MM.1S (cell line): ENCODE measurements at regions not wholly inside any gene's neighbourhood (a gene's known extent, or its start where the extent isn't known, plus 50 kb on each side); places are given as distances from the start of the nearest gene placed in this dataset.

Source experiments
- DNase-seq: peaks from one replicate; pipeline ENCODE4 v3.0.0-alpha.2; 2015
- H2AFZ ChIP-seq: fragments of 300-600 bp; sonication (generic); 2 replicates; pipeline ENCODE4 v1.6.0; 2016; ENCODE audit warnings: antibody characterized with exemption, low read length
- H3F3A ChIP-seq: fragments of 300-600 bp; sonication (generic); 2 replicates; pipeline ENCODE4 v1.6.1; 2016; ENCODE audit warnings: mild to moderate bottlenecking, antibody characterized with exemption, low read length, moderate library complexity, mixed read lengths; ENCODE audit not compliant: insufficient read depth
- H3K27ac ChIP-seq: fragments of 300-600 bp; sonication (generic); 2 replicates; pipeline ENCODE4 v1.5.1; 2016; ENCODE audit warnings: mild to moderate bottlenecking, low read length
- H3K27me3 ChIP-seq: fragments of 300-600 bp; sonication (generic); replicated peaks from 2 replicates; pipeline ENCODE4 v1.6.0; 2016; ENCODE audit warnings: low read length; ENCODE audit not compliant: insufficient read depth
- H3K36me3 ChIP-seq: fragments of 300-600 bp; sonication (generic); replicated peaks from 2 replicates; pipeline ENCODE4 v1.6.1; 2016; ENCODE audit warnings: mild to moderate bottlenecking, low read length, mixed read lengths; ENCODE audit not compliant: insufficient read depth
- H3K4me1 ChIP-seq: fragments of 300-600 bp; sonication (generic); 2 replicates; pipeline ENCODE4 v1.6.1; 2016; ENCODE audit warnings: low read length, mixed read lengths
- H3K4me2 ChIP-seq: fragments of 300-600 bp; sonication (generic); 2 replicates; pipeline ENCODE4 v1.6.0; 2016; ENCODE audit warnings: low read depth, low read length
- H3K4me3 ChIP-seq: fragments of 300-600 bp; sonication (generic); 2 replicates; pipeline ENCODE4 v1.5.1; 2016; ENCODE audit warnings: low read length, mixed read lengths
- H3K79me2 ChIP-seq: fragments of 300-600 bp; sonication (generic); 2 replicates; pipeline ENCODE4 v1.6.1; 2016; ENCODE audit warnings: mixed run types, low read length, mixed read lengths
- H3K9ac ChIP-seq: fragments of 300-600 bp; sonication (generic); 2 replicates; pipeline ENCODE4 v1.6.1; 2016; ENCODE audit warnings: low read length, mixed read lengths
- H3K9me2 ChIP-seq: fragments of 300-600 bp; sonication (generic); replicated peaks from 2 replicates; pipeline ENCODE4 v1.6.1; 2016; ENCODE audit warnings: mild to moderate bottlenecking, low read length, mixed read lengths; ENCODE audit not compliant: insufficient read depth
- H3K9me3 ChIP-seq: fragments of 300-600 bp; sonication (generic); replicated peaks from 2 replicates; pipeline ENCODE4 v1.6.1; 2016; ENCODE audit warnings: mild to moderate bottlenecking, low read length, mixed read lengths; ENCODE audit not compliant: insufficient read depth
- H4K20me1 ChIP-seq: fragments of 300-600 bp; sonication (generic); 2 replicates; pipeline ENCODE4 v1.6.1; 2016; ENCODE audit warnings: mild to moderate bottlenecking, low read length, moderate library complexity, mixed read lengths; ENCODE audit not compliant: insufficient read depth
- EZH2 ChIP-seq: fragments of 300-600 bp; sonication (generic); optimal IDR thresholded peaks from 2 replicates; pipeline ENCODE3; 2017; ENCODE audit warnings: low read depth, mild to moderate bottlenecking, antibody characterized with exemption, low read length, mixed read lengths
- EZH2phosphoT487 ChIP-seq: fragments of 300-600 bp; sonication (generic); IDR thresholded peaks from 2 replicates; pipeline ENCODE4 v1.6.1; 2018; ENCODE audit warnings: antibody characterized with exemption, low read length
- TF ChIP-seq, protein P1 (sequence below): fragments of 300-600 bp; sonication (generic); IDR thresholded peaks from 2 replicates; pipeline ENCODE4 v1.5.1; 2016; ENCODE audit warnings: antibody characterized with exemption, low read length, mixed read lengths

DNA sequence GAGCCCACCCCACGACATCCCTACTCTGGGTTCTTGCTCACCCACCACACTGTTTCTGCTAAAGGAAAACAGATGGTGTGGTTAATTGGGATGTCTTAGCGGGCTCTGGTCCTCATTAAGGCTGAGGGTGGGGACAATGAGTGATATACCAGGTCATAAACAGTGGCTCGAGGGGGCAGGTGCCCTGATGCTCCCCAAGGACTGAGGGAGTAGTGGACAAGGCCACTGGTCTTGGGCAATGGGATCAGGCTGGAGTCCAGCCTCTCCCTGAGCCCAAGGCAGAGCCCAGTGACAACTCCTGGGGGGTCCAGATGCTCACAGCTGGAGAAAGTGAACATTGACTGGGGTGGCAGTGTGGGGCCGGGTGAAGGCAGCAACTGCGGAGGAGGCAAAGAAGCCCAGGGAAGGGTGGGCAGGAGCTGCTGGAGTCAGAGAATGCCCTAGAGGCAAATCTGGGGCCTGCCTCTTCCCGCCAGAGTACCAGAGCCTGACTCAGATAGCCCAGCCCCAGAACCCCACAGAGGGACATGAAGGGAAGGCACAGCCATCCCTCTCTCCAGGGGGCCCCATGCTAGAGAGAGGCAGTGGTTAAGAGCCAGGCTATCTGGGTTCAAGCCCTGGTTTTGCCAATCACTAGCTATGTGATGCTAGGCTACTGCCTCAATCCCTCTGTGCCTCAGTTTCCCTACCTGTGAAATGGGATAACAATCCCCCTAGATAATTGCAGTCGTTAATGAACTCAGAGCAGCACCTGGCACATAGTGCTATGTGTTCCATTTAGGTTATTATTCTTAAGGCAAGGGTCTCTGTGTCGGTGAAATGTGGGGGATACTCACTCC, 72.3 kb downstream of the MRPL14 start:
- no peaks in the 10 kb centered on the region for H3K79me2 ChIP-seq
- no peak overlapping the region for H3K4me3 ChIP-seq
- no peaks in the 10 kb centered on the region for H3K9me3 ChIP-seq
- 0 out of 2 replicates have a peak, but pooled peaks cover under 1% of the 10 kb centered on the region for H3K4me1 ChIP-seq
- no peaks in the 10 kb centered on the region for H4K20me1 ChIP-seq
- TF ChIP-seq, protein P1, sequence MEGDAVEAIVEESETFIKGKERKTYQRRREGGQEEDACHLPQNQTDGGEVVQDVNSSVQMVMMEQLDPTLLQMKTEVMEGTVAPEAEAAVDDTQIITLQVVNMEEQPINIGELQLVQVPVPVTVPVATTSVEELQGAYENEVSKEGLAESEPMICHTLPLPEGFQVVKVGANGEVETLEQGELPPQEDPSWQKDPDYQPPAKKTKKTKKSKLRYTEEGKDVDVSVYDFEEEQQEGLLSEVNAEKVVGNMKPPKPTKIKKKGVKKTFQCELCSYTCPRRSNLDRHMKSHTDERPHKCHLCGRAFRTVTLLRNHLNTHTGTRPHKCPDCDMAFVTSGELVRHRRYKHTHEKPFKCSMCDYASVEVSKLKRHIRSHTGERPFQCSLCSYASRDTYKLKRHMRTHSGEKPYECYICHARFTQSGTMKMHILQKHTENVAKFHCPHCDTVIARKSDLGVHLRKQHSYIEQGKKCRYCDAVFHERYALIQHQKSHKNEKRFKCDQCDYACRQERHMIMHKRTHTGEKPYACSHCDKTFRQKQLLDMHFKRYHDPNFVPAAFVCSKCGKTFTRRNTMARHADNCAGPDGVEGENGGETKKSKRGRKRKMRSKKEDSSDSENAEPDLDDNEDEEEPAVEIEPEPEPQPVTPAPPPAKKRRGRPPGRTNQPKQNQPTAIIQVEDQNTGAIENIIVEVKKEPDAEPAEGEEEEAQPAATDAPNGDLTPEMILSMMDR: no peak
- TF ChIP-seq EZH2phosphoT487: no peak
- TF ChIP-seq EZH2: no peak
- no peaks in the 10 kb centered on the region for H3K36me3 ChIP-seq
- H3K9ac ChIP-seq: no peak overlapping the region
- H3K4me2 ChIP-seq: no peak overlapping the region
- no peaks in the 10 kb centered on the region for H3K9me2 ChIP-seq
- no peak overlapping the region for H3K27ac ChIP-seq
- no peak overlapping the region for H2AFZ ChIP-seq
- no peaks in the 10 kb centered on the region for H3F3A ChIP-seq
- no peak for DNase-seq
- no peaks in the 10 kb centered on the region for H3K27me3 ChIP-seq

DNA sequence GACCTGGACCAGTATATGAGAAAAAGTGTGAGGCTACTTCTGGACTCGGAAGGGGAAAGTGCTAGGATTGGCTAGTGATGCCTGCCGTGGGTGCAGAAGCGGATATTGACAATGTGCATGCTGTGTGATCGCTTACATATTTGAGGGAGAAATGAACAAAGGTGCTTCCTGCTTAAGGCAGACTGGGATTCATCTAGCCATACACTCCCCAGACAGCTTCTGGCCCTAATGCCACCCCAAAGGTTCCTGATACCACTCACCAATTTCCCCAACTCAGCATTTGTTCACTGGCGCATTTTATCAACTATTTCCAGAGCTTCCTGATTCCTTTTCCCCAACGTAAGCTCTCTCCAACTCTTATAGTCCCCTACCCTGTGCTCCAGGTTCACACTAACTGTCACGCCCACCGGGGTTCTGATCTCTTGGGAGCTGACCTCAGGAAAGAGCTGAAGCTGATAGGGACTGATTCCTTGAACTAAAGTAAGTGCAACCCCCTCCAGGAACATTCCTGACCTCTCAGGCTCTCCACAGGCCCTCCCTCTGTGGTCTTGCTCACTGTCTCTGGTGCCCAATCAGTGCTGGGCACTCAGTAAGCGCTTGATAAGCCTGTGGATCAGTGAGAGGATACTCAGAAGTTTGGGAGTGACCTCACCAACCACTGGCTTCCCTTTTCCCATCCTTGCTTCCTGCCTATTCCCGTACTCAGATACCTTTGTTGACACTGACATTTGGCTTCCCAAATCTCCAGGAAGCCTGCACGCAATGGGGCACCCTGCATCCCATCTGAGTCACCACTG, 73.3 kb downstream of the MRPL14 start:
- Histone ChIP-seq H4K20me1 (no peaks in the 10 kb centered on the region), H3K9me3 (no peaks in the 10 kb centered on the region), H3K36me3 (no peaks in the 10 kb centered on the region), H3K79me2 (no peaks in the 10 kb centered on the region), H2AFZ (no peak overlapping the region), H3K9ac (no peak overlapping the region), H3F3A (peaks cover 2% of the 10 kb centered on the region; the same call in 1 of the 2 replicates), H3K27me3 (no peaks in the 10 kb centered on the region), H3K9me2 (no peaks in the 10 kb centered on the region), H3K27ac (no peak overlapping the region), H3K4me3 (no peak overlapping the region), H3K4me1 (peaks cover 10% of the 10 kb centered on the region), H3K4me2 (no peak overlapping the region)
- no peak for DNase-seq
- no peak for TF ChIP-seq EZH2
- TF ChIP-seq, protein P1: no peak

- H3K27ac ChIP-seq: no peak overlapping the region
- no peaks in the 10 kb centered on the region for H3K79me2 ChIP-seq
- no peak overlapping the region for H3K9ac ChIP-seq
- DNase-seq: no peak
- peaks cover 17% of the 10 kb centered on the region for H3K4me1 ChIP-seq
- no peaks in the 10 kb centered on the region for H4K20me1 ChIP-seq
- H2AFZ ChIP-seq: no peak overlapping the region
- TF ChIP-seq, protein P1: no peak
- TF ChIP-seq EZH2phosphoT487 (no peak), EZH2 (no peak)
- no peaks in the 10 kb centered on the region for H3K36me3 ChIP-seq
- no peak overlapping the region for H3K4me3 ChIP-seq
- H3K4me2 ChIP-seq: no peak overlapping the region
- H3K9me2 ChIP-seq: no peaks in the 10 kb centered on the region
- H3F3A ChIP-seq: peaks cover 4% of the 10 kb centered on the region; the same call in 1 of the 2 replicates
- no peaks in the 10 kb centered on the region for H3K9me3 ChIP-seq
- no peaks in the 10 kb centered on the region for H3K27me3 ChIP-seq
Observed at GRCh38 chr6:44053106-44053756, 74.0 kb downstream of the MRPL14 start.
